ENCODE measurements at regions not wholly inside any gene's neighbourhood (a gene's known extent, or its start where the extent isn't known, plus 50 kb on each side); places are given as distances from the start of the nearest gene placed in this dataset.
A peak's percentile ranks its signal among the peaks of the same experiment; 100 is the strongest.

DNA sequence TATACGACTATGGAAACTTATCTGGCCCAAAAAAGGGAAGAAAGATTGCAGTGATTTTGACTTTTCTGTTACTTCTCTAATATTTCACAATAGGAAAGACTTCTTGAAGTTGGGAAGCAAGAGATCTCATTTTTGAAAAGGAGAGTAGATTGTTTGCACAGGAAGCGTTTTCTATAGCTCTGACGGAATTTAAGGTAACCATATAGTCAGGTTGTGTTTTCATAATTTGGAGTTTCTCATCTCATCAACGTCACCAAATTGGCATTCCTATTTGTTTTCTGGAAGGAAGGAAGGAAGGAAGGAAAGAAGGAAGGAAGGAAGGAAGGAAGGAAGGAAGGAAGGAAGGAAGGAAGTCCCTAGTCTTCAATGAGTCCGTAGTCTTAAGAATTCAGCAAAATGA lies 732.0 kb downstream of the XPNPEP1 start:
- DNase-seq, result no peak

DNA sequence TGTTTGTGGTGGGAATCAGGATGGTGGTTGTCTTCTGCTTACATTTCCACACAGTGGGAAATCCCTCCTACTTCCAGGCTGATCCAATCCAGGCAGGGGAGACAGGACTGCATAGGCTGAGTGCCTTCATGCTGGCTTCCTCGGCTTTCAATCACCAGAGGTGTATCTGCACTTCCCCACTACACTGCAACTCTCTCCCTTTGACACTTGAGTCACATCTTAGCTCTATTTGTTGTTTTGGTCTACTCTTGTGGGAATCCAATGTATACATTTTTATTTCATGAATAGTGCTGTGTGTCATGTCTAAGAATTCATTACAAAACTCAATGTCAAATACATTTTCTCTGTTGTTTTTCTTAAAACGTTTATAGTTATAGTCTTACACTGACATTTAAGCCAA lies 735.6 kb downstream of the XPNPEP1 start:
- peak; percentile 6 for DNase-seq

DNA sequence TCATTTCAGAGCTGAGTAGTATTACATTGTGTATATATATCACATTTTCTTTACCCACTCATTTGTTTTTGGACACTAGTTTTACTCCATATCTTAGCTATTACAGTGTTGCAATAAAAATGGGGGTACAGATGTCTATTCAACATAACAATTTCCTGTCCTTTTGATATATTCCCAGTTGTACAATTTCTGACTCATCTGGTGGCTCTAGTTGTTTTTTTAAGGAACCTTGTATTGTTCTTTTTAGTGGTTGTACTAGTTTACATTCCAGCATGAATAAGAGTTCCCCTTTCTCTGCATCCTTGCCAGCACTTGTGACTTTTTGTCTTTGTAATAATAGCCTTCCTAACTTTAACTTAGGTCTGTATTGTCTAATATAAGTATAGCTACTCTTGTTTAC lies 739.9 kb downstream of the XPNPEP1 start:
- DNase-seq, result peak; percentile 22

DNA sequence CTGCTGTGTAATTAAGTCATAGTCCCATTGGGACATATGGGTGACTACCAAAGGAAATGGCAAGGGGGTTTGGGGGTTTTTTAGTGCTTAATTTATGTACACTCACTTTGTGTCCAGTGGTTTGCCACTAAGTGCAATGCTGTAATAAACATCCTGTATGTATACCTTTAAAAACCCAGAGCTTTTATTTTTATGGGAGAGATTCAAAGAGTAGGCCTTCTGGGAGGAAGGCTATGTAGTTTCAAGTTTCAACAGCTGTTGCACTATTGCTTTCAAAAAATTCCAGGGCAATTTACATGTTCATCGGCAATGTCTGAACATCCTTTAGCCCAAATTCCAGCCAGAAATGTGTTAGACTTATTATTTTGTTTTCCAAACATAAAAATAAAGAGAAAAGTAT lies 744.7 kb downstream of the XPNPEP1 start:
- DNase-seq, result no peak

DNA sequence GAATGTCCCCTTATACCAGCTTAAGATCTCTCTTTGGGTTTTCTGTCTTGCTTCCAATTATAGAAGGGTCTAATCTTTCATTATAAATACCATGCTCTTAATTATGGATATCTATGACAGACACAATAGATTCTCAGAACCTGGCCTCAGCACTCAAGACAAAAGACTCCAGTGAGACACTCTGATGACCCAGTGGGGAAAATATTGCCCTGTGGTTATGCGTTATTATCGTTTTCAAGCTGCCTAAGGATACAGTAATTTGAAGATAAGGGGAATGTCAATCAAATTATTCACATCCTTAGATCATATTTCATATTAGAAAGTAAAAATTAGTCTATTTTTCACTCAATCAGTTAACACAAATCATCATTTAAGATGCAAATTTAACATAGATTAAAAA lies 748.8 kb downstream of the XPNPEP1 start:
- no peak for DNase-seq

DNA sequence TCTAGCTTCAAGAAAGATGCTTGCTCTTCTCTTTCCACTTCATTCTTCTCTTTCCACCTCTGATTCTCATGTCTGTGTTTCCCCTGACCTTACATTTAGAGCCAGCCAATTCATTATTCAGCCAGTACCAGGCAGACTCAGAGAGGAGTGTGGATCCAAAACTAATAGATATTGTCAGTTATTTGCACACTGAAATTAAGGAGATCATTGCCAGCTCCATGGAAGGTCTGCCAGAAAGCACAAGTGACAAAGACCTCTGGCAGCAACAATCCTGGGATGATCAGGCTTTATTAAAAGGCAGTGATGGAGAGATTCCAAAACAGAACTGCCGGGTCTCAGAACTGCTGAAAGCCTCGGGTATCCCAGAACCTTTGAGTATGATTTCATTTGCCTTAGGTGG lies 749.4 kb downstream of the XPNPEP1 start:
- no peak for DNase-seq

DNA sequence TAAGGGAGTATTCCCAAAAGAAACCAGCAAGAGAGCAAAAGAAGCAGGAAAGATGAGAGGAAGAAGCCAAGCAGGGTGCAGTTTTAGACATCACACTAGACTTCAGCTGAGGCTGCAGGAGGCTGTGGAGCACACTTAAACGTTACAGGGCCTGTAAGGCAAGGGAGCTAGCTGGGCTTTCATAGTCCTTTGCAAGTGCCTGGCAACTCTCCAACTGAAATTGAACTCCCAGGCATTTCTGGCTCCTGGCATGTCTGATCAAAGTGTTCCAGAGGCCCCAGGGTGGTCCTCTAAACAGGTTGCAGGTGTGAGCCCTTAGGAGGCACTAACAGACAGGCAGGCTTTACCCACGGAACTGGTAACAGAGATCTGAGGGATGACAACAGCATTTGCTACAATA lies 750.2 kb downstream of the XPNPEP1 start:
- DNase-seq, result peak; percentile 2

DNA sequence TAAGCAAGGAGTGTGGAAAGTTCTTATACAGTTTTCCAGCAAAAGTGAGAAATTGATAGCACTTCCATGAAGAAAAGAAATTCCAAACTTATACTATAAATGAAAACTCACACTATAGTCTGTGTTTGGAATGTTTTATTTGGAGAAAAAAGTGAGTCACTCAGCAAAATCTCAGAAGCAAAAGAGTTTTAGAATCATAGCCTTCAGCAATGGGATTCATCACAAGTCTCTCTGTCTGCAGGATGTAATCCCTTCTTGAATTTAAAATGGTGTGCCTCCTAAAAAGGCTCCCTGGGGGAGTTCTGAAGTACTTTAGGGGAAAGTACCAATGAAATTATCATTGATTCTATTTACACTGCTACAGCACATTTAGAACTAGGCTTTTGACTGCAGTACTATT lies 756.4 kb downstream of the XPNPEP1 start:
- peak; percentile 23 for DNase-seq

DNA sequence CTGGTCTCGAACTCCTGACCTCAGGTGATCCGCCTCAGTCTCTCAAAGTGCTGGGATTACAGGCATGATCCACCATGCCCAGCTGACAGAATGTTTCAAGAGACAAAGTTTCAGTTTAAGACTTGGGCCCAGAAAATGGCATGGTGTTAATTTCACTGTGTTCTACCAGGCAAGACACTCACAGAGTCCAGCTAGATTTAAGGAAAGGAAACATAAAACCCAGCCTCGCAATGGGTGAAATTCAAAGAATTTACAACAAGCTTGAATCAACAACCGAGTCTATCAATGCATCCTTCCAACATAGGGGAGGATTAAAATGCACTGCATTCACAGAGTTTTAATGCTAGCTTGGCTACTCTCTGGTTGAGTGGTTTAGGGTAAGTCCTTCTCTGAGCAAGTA lies 764.0 kb downstream of the XPNPEP1 start:
- DNase-seq, result no peak

DNA sequence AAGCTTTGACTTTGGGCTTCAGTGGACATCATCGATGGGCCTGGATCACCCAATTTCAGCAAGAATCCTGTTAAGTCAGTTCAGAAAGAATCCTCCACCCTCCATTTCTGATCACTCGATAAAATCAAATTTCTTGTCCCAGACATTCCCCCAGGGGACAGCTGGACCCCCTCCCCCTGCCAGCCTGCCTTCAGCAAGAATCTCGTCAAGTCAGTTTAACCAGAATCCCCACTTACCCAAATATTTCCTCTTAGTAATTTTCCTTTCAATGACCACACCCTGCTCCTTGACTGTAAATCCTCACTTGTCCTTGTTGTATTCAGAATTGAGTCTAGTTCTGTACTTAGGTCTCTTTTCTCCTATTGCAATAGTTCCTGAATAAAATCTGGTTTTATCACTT lies 766.9 kb downstream of the XPNPEP1 start:
- no peak for DNase-seq

DNA sequence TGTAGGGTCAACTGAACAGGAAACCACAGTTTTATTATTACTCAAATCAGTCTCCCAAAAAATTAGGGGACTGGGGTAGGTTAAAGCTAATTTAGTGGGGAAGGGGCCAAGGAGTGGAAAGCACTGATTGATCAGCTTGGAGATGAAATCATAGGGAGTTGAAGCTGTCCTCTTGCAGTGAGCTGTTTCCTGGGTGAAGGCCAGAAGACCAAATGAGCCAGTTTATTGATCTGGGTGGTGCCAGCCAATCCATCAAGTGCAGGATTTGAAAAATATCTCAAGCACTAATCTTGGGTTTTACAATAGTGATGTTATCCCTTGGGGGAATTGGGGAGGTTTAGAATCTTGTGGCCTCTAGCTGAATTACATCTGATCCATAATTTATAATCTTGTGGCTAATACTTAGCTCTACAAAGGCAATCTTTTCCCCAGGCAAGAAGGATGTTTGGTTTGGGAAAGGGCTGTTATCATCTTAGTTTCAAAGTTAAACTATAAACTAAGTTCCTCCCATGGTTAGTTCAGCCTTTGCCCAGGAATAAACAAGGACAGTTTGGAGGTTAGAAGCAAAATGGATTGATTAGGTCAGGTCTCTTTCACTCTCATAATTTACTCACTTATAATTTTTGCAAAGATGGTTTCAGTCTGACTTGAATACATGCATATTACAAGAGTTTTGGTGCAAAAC lies 773.5 kb downstream of the XPNPEP1 start:
- no peak for DNase-seq

DNA sequence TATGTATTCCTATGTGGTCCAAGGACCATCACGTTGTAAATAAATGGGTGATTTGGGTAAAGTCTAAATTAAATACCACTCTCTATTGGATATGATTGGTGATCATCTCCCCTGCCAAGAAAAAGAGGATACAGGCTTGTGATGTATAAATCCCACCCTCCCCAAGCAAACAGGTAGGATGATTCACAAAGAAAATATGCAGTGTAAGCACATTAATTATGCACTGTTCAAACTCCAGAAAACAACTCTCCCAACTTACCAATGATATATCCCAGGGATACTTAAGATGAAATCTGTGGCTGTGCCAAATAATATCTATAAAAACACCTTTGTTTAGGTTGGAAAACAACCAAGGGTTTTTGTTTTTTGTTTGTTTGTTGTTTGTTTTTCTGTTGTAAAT lies 795.9 kb downstream of the XPNPEP1 start:
- DNase-seq, result no peak

DNA sequence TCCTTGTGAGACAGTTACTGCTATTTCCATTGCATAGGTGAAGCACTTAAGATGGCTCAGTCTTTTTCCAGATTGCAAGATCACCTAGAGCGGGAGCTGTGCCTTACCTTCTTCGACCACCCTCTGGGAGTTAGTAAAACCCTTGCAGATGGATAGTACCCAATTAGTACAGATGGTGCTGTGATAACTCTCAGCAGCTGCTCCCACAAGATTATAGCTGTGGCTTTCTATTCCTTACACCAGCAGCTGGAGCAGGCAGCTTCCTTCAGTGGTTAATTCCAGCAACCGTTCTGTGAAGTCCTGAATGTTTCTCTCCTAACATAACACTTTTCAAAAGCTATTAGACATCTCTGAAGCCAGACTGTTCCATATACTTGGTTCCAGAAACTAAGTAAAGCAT lies 796.8 kb downstream of the XPNPEP1 start:
- DNase-seq, result no peak

DNA sequence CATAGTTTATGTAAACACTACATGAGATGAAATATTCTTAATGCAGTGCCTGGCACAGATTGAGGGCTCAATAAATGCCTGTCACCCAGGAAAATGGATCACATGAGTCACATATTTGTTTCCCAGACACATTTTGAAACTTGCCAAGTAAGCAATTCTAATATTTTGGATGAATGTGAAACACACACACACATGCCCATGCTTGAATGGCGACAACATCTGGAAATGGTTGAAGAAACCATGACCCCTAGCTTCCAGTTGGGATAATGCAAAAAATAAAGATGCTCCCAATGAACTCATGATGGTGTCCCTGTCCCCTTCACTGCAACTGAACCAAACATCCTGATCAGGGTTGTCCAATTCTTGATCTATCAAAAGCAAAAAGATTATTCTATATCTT lies 797.3 kb downstream of the XPNPEP1 start:
- no peak for DNase-seq

DNA sequence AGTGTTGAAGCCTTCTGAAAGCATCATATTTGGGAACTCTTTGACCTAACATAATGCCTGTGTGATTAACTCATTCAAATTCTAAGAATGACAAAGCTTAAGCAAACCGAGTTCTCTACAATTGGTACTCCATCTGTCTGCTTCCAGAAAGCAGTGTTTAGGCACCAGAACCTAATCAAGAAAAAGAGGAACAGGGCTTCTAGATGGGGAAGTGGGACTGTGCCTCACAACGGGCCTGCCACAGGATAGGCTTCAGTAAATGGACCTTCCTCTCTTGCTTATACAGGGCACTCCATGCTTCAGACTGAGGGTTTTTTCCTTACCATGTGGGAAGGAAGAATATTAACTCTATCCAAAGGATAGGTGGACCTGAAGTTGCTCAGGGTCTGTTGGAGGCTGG lies 808.1 kb downstream of the XPNPEP1 start:
- DNase-seq, result no peak

DNA sequence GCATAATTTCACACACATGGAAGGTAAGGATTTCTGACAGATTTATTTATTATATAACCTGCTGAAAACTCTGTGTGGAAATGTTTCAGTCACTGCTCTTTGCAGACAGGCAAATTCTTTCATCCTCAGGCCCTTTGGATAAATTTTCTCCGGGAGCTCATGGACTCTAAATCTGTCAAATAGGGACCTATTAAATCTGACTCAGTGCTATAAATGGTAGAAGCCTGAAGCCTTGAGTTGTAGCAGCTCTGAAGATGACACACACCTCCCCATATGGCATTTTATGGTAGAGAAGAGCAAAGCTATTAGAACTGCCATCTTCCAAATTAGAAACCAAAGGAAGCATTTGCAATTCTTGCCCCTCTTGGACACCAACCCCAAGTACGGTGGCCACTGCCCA lies 808.7 kb downstream of the XPNPEP1 start:
- DNase-seq, result peak; percentile 9

DNA sequence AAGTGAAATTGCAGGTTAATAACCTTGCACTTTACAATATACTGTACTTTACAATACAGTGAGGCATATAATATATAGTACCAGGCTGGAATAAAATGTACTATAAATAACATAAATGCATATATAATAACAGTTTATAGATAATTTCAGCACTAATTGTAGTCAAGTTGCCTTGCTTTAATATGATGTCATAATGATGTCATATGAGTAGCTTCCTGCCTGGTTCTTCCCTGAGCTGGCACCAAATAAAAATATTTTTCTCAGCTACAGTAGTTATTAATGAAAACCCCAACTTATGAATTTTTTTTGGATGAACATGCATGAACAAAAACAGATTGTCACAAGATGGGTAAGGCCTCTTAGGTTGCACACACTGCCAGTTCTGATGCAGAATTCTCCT lies 816.7 kb downstream of the XPNPEP1 start:
- no peak for DNase-seq

DNA sequence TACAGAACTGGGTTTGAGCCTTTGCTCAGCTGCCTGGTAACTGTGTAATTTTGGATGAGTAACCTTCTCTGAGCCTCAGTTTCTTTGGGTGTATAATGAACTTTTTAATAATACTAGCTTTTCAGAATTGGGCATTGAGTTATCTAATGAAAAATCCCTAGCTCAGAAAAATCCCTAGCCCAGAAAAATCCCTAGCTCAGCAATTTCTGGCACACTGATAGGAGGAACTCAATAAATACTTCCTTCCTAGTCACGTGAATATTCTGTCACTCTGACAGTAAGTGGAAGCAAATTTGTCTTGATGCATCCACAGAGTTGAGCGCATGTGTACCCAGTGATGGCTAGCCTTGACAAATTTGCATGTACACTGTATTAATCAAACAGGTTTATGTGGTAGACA lies 817.6 kb downstream of the XPNPEP1 start:
- no peak for DNase-seq

DNA sequence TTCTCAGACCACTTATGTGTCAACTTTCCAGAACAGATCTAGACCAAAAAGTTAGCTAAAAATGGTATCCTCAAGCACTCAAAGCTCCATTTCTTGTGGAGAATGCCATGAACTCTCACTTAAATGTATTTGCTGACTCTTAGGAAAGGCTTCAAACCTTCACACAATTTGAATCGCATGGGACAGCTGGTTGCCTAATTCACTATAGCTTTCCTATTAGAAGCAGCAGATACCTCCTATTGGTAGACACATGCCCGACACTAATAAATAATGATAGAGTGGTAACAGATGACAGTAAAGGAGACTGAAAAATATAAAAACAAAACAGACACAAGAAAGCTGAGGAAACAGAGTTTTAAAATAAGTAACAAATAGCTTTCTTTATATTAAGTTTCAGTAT lies 818.5 kb downstream of the XPNPEP1 start:
- DNase-seq, result no peak

DNA sequence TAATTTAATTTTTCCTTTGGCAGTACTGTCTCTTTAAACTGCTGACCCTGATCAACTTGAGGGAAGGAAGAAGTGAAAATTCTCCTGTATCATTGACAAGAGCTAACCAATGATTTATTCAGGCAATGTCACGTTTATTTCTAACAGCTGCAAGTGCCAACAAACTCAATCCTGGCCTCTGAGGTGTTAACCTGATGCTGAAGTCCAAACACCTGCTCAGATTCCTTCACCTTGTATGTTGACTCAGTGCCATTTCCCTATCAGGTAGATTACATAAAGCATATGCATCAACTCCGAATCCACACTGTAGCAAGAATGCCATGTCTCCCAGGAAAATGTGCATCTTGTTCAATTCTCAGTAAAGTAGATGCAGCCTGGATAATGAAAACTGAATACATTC lies 820.0 kb downstream of the XPNPEP1 start:
- DNase-seq, result no peak

DNA sequence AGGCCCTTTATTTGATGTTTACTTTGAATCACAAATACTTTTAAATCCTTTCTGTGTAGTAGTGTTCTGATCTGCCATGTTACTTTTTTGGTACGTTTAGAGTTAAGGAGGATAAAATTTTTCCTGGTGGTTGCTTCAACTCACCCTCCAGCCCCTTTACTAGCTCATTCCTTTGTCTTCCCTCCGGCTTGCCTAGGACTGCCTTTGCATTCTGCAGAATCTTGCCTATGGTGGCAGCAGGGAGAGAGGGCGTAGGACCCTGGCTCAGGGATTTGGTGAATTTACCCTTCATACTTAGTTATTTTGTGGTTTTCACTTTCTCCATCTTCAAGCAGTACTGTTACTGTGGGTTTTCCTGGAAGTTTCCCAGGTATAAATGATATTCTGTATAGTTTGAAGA lies 833.5 kb downstream of the XPNPEP1 start:
- DNase-seq, result no peak

DNA sequence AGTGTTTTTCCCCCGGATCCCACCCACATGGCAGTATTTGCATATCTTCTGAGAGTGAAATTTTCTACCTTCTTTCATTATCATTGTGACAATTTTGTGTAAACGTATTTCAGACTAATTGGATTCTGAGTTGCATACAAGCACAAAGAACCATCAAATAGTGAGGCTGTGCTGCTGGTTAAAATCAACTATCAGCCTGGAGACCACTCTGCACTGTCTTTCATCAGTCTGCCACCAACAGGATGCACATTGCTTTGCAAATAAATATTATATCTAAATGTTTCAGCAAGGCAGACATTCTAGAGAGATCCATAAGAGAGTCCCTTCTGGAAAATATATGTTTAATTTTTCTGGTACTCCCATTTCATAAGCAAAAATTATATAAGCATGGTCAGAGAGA lies 851.8 kb downstream of the XPNPEP1 start:
- no peak for DNase-seq

DNA sequence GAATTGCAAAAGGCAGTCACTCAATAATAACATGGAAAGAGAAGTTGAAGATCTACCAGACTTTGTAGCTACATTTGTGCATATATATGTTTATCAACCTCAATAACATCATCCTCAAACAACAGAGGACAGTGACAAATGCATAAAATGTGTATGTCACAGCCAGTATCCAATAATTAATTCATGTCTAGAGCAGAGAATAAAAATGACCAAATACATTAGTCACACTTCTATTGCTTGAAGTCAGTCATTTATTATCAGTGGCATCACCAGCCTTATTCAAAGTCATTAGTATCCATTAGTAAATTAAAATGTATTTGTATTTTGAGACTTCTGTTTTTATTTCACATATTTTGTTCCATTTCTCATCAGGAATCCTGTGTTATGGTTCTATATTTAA lies 852.8 kb downstream of the XPNPEP1 start:
- DNase-seq, result no peak

DNA sequence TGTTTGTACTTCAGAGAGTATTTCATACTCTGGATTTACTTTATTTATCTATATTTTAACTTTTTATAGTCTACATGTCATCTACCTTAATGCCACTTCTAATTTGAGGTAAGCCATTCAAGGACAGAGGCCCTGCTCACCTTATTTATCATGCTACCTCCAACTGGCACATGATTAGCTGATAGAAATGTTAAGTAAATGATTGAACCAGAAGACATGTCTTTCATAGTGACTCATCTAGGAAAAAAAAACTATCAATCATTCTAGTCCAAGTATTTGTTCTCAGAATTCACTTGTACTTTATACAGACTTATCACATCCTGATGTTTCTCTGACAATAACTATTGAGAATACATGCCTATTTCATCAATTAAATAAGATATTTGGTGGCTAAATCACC lies 856.3 kb downstream of the XPNPEP1 start:
- DNase-seq, result no peak

DNA sequence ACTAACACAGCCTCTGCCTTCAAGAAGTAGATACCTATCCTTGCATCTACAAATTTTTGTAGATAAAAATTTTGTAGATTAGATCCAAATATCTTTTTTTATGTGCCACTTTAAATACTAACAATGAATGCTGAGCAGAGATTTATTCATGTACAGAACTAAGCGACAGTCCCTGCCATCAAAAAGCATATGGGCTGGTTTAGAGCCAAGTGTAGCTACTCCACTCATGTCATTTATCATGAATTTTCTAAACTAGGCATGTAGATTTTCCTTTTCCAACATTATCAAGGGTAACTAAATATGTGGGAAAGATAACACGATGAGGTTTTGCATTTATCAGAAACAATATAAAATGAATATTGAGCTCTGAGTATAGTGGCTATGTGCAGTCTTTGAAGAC lies 857.5 kb downstream of the XPNPEP1 start:
- no peak for DNase-seq

DNA sequence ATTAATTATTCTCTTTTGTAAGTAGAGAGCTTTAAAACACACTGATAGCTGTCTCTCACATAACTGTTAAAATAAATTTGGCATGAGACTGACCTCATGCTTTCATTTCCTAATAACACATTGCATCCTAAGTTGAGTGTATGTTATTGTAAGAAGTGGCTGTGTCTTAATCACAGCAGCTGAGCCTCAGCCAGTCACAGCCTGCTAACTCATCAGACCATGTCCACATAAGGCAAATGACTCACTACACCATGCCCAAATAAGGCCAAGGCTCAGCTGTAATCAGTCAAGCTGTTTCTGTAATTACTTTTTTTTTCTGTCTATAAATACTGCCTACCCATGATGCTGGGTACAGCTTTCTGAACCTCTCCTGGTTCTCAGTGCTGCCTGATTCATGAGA lies 860.9 kb downstream of the XPNPEP1 start:
- peak; percentile 20 for DNase-seq
